Neural progenitor cell (in vitro differentiated cells): ENCODE measurements at regions not wholly inside any gene's neighbourhood (a gene's known extent, or its start where the extent isn't known, plus 50 kb on each side); places are given as distances from the start of the nearest gene placed in this dataset.

Experiments used
- DNase-seq: peaks from one replicate; pipeline ENCODE4 v3.0.0-alpha.2; 2016; ENCODE audit warnings: low spot score
- H2AFZ ChIP-seq: fragments of 200-600 bp; sonication (generic); replicated peaks from 2 replicates; pipeline ENCODE4 v1.6.1; 2016; ENCODE audit warnings: antibody characterized with exemption
- H3F3A ChIP-seq: fragments of 200-600 bp; sonication (generic); 2 replicates; pipeline ENCODE4 v1.6.1; 2016; ENCODE audit warnings: antibody characterized with exemption, low read depth
- H3K27ac ChIP-seq: fragments of 200-600 bp; sonication (generic); 2 replicates; pipeline ENCODE4 v1.5.1; 2016; ENCODE audit warnings: mild to moderate bottlenecking
- H3K27me3 ChIP-seq: fragments of 200-600 bp; sonication (generic); 2 replicates; pipeline ENCODE4 v1.6.1; 2016; ENCODE audit warnings: mild to moderate bottlenecking, moderate library complexity
- H3K36me3 ChIP-seq: fragments of 200-600 bp; sonication (generic); 2 replicates; pipeline ENCODE4 v1.5.1; 2016
- H3K4me1 ChIP-seq: fragments of 200-600 bp; sonication (generic); 2 replicates; pipeline ENCODE4 v1.6.1; 2016; ENCODE audit warnings: mixed run types
- H3K4me2 ChIP-seq: fragments of 200-600 bp; sonication (generic); 2 replicates; pipeline ENCODE4 v1.6.1; 2016
- H3K4me3 ChIP-seq: fragments of 200-600 bp; sonication (generic); 2 replicates; pipeline ENCODE4 v1.5.1; 2016
- H3K79me2 ChIP-seq: fragments of 200-600 bp; sonication (generic); 2 replicates; pipeline ENCODE4 v1.6.1; 2016; ENCODE audit warnings: low read depth
- H3K9ac ChIP-seq: fragments of 200-600 bp; sonication (generic); 2 replicates; pipeline ENCODE4 v1.6.1; 2016
- H3K9me3 ChIP-seq: fragments of 200-600 bp; sonication (generic); 2 replicates; pipeline ENCODE4 v1.5.1; 2016; ENCODE audit warnings: low read depth
- H4K20me1 ChIP-seq: fragments of 200-600 bp; sonication (generic); 2 replicates; pipeline ENCODE4 v1.6.1; 2016; ENCODE audit warnings: low read depth
- H3K27ac Mint-ChIP-seq: 3 replicates; pipeline ENCODE4 v1.8.0; 2021; ENCODE audit warnings: mixed read lengths
- H3K27me3 Mint-ChIP-seq: 2 replicates; pipeline ENCODE4 v1.8.0; 2022; ENCODE audit warnings: low read depth, mild to moderate bottlenecking, inconsistent platforms, moderate library complexity, mixed read lengths; ENCODE audit not compliant: insufficient read depth
- H3K36me3 Mint-ChIP-seq: 3 replicates; pipeline ENCODE4 v1.8.0; 2021; ENCODE audit warnings: mixed read lengths
- H3K4me1 Mint-ChIP-seq: 3 replicates; pipeline ENCODE4 v1.8.0; 2021; ENCODE audit warnings: mixed read lengths
- H3K4me3 Mint-ChIP-seq: 3 replicates; pipeline ENCODE4 v1.8.0; 2021; ENCODE audit warnings: mild to moderate bottlenecking, moderate library complexity, mixed read lengths
- H3K9me3 Mint-ChIP-seq: 3 replicates; pipeline ENCODE4 v1.8.0; 2020; ENCODE audit warnings: mixed read lengths
- EZH2 ChIP-seq: fragments of 200-600 bp; sonication (generic); IDR thresholded peaks from 2 replicates; pipeline ENCODE4 v1.6.1; 2017; ENCODE audit warnings: antibody characterized with exemption, mild to moderate bottlenecking, moderate library complexity
- EZH2phosphoT487 ChIP-seq: fragments of 200-600 bp; sonication (generic); IDR thresholded peaks from 2 replicates; pipeline ENCODE4 v1.6.1; 2017; ENCODE audit warnings: antibody characterized with exemption
- TF ChIP-seq, protein P1 (sequence below): fragments of 200-600 bp; sonication (generic); IDR thresholded peaks from 2 replicates; pipeline ENCODE4 v1.5.1; 2017; ENCODE audit warnings: antibody characterized with exemption, mild to moderate bottlenecking

DNA sequence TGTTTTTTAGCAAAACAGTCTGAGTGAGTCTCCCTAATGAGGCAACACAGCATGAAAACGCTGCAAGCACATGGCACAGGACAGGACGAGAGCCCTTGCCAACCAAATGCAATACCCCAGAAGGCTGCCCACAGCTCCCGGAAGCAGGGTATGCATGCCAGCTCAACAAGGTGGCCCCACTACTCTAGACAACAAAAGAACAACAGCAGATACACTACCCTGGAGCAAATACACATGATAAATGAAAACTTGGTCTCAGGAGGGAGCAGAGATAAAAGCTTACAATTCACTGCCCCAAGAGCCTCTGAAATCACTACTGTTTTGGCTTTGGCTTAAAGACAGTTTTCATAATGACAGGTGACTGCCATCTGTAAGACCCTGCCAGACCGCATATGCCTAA, 785.4 kb upstream of the API5 start:
- Histone ChIP-seq H3K9me3 (no peaks in the 10 kb centered on the region), H3K4me1 (peaks cover 28% of the 10 kb centered on the region), H3K9ac (no peak overlapping the region), H3K36me3 (no peaks in the 10 kb centered on the region), H2AFZ (no peak overlapping the region), H3F3A (peaks cover 13% of the 10 kb centered on the region), H3K27ac (no peak overlapping the region), H3K4me2 (no peak overlapping the region), H4K20me1 (no peaks in the 10 kb centered on the region), H3K4me3 (no peak overlapping the region), H3K79me2 (no peaks in the 10 kb centered on the region), H3K27me3 (no peaks in the 10 kb centered on the region)
- Mint-ChIP-seq H3K36me3 (no peaks in the 10 kb centered on the region), H3K27ac (no peak overlapping the region), H3K4me1 (peaks cover 49% of the 10 kb centered on the region), H3K4me3 (no peak overlapping the region), H3K27me3 (no peaks in the 10 kb centered on the region), H3K9me3 (peaks cover under 1% of the 10 kb centered on the region)
- TF ChIP-seq, protein P1, sequence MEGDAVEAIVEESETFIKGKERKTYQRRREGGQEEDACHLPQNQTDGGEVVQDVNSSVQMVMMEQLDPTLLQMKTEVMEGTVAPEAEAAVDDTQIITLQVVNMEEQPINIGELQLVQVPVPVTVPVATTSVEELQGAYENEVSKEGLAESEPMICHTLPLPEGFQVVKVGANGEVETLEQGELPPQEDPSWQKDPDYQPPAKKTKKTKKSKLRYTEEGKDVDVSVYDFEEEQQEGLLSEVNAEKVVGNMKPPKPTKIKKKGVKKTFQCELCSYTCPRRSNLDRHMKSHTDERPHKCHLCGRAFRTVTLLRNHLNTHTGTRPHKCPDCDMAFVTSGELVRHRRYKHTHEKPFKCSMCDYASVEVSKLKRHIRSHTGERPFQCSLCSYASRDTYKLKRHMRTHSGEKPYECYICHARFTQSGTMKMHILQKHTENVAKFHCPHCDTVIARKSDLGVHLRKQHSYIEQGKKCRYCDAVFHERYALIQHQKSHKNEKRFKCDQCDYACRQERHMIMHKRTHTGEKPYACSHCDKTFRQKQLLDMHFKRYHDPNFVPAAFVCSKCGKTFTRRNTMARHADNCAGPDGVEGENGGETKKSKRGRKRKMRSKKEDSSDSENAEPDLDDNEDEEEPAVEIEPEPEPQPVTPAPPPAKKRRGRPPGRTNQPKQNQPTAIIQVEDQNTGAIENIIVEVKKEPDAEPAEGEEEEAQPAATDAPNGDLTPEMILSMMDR: no peak
- TF ChIP-seq EZH2phosphoT487: no peak
- no peak for DNase-seq

DNA sequence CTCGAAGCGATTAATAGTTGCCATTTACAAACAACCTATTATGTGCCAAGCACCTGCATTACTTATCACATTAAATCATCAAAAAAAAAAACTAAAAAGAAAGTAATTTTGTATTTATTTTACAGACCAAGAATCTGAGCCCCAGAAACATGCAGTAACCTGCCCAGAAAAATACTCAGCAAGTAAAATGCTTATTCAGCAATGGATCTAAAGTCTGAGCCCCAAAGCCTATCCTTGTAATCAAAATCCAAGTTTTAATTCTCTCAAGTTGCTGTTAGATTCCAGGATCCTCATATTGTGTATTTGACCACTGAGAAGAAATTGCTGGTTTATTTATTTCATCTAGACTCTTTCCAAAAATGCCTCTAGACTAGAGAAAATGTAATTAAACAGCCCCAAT, 783.3 kb upstream of the API5 start:
- no peak overlapping the region for H3K4me3 Mint-ChIP-seq
- Histone ChIP-seq H3K9me3 (no peaks in the 10 kb centered on the region), H3K36me3 (no peaks in the 10 kb centered on the region), H3K9ac (no peak overlapping the region), H3F3A (peaks cover 8% of the 10 kb centered on the region), H3K4me1 (peaks cover 21% of the 10 kb centered on the region), H2AFZ (peak overlapping the region; percentile 63), H4K20me1 (no peaks in the 10 kb centered on the region), H3K4me3 (no peak overlapping the region), H3K79me2 (no peaks in the 10 kb centered on the region), H3K27me3 (no peaks in the 10 kb centered on the region), H3K27ac (no peak overlapping the region), H3K4me2 (no peak overlapping the region)
- H3K4me1 Mint-ChIP-seq: peaks cover 35% of the 10 kb centered on the region
- no peak overlapping the region for H3K27ac Mint-ChIP-seq
- no peaks in the 10 kb centered on the region for H3K27me3 Mint-ChIP-seq
- no peak for TF ChIP-seq EZH2phosphoT487
- no peak for TF ChIP-seq EZH2
- TF ChIP-seq, protein P1: no peak
- H3K36me3 Mint-ChIP-seq: no peaks in the 10 kb centered on the region
- no peak for DNase-seq
- H3K9me3 Mint-ChIP-seq: no peaks in the 10 kb centered on the region

DNA sequence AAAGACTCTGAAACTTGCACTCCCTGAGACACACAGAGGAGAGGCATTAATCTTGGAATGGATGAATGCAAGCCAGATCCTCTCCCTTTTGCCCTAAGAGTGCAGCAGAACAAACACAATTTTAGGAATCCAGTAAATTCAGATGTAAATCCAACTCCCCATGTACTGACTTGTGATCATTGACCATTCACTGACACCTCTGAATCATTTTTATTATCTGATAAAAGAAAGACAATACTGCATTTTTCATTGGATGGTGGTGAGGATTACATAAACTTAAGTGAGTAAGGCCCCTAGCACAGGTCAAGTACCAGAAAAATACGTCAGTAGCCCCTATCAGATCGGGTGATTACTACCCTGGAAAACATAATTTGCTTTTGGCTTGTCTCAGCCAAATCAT, 782.9 kb upstream of the API5 start:
- Histone ChIP-seq H4K20me1 (no peaks in the 10 kb centered on the region), H3F3A (peaks cover 6% of the 10 kb centered on the region), H3K9me3 (no peaks in the 10 kb centered on the region), H3K4me2 (no peak overlapping the region), H3K27me3 (no peaks in the 10 kb centered on the region), H3K9ac (no peak overlapping the region), H3K79me2 (no peaks in the 10 kb centered on the region), H2AFZ (peak overlapping the region; percentile 63), H3K4me3 (no peak overlapping the region), H3K4me1 (peaks cover 16% of the 10 kb centered on the region), H3K36me3 (no peaks in the 10 kb centered on the region), H3K27ac (no peak overlapping the region)
- H3K4me1 Mint-ChIP-seq: peaks cover 31% of the 10 kb centered on the region
- no peak for DNase-seq
- H3K9me3 Mint-ChIP-seq: no peaks in the 10 kb centered on the region
- no peak overlapping the region for H3K27ac Mint-ChIP-seq
- no peaks in the 10 kb centered on the region for H3K27me3 Mint-ChIP-seq
- H3K36me3 Mint-ChIP-seq: no peaks in the 10 kb centered on the region
- TF ChIP-seq EZH2: no peak
- no peak for TF ChIP-seq EZH2phosphoT487
- TF ChIP-seq, protein P1: no peak
- no peak overlapping the region for H3K4me3 Mint-ChIP-seq
